Adrenal gland (tissue), 5 donors: ENCODE measurements at regions not wholly inside any gene's neighbourhood (a gene's known extent, or its start where the extent isn't known, plus 50 kb on each side); places are given as distances from the start of the nearest gene placed in this dataset.

Experiments used
- CTCF ChIP-seq, 6 experiments: fragments of 450-650 bp in 4 of 6; fragments of 200-600 bp in 2 of 6; sonication (generic) in 1 of 6; IDR thresholded peaks; 1 replicate in 5 of 6; 2 replicates in 1 of 6; pipeline versions ENCODE4 v1.5.1 to v1.8.0; 2016 to 2021; ENCODE audit warnings: antibody characterized with exemption in 6 of 6, mild to moderate bottlenecking in 2 of 6, moderate library complexity in 1 of 6
- POLR2A ChIP-seq, 2 donors: fragments of 450-650 bp; IDR thresholded peaks; one replicate each; pipeline ENCODE4 v1.6.1; 2017; ENCODE audit warnings: antibody characterized with exemption in 2 of 2, mild to moderate bottlenecking in 2 of 2, moderate library complexity in 1 of 2
- donor health status: DM: no; HTN: no; CAD: no.

- TF ChIP-seq CTCF (IDR thresholded peaks at IDR 0.05) = no peak
- TF ChIP-seq POLR2A (IDR thresholded peaks at IDR 0.05) = no peak
These were observed 265.0 kb upstream of the TCERG1L start for GRCh38 chr10:131576341-131577177.
